HepG2 (cell line): ENCODE measurements at regions not wholly inside any gene's neighbourhood (a gene's known extent, or its start where the extent isn't known, plus 50 kb on each side); places are given as distances from the start of the nearest gene placed in this dataset.

Source experiments
- ARID4A ChIP-seq: sonication (generic); formaldehyde crosslinking; IDR thresholded peaks from 2 replicates; pipeline ENCODE4 v1.5.0; 2020; ENCODE audit warnings: mild to moderate bottlenecking, missing genetic modification reagents, borderline replicate concordance
- CTCF ChIP-seq: sonication (generic); formaldehyde crosslinking; IDR thresholded peaks from 2 replicates; pipeline ENCODE4 v1.5.0; 2020; ENCODE audit warnings: mild to moderate bottlenecking, missing genetic modification reagents, moderate library complexity
- EP300 ChIP-seq, 3 experiments: sonication (generic) in 1 of 3; formaldehyde crosslinking in 1 of 3; IDR thresholded peaks; 2 replicates each; pipeline versions ENCODE4 v1.5.1 to v1.6.1; 2011 to 2020; ENCODE audit warnings: low read depth in 2 of 3, low read length in 2 of 3, borderline replicate concordance in 1 of 3, improper control_type of control experiment in 1 of 3, mild to moderate bottlenecking in 1 of 3, missing genetic modification reagents in 1 of 3, moderate library complexity in 1 of 3
- JUND ChIP-seq: sonication (generic); formaldehyde crosslinking; IDR thresholded peaks from 2 replicates; pipeline ENCODE4 v1.8.0; 2022; ENCODE audit warnings: mild to moderate bottlenecking, missing genetic modification reagents
- MLX ChIP-seq: IDR thresholded peaks from 2 replicates; pipeline ENCODE4 v1.6.1; 2016
- NCOR1 ChIP-seq: fragments of 200-600 bp; sonication (generic); IDR thresholded peaks from 2 replicates; pipeline ENCODE4 v1.7.0; 2017; ENCODE audit warnings: antibody characterized with exemption, low read length, borderline replicate concordance
- PBX2 ChIP-seq: IDR thresholded peaks from 2 replicates; pipeline ENCODE4 v1.6.1; 2016; ENCODE audit warnings: control low read depth
- POLR2AphosphoS5 ChIP-seq: IDR thresholded peaks from 2 replicates; pipeline ENCODE4 v1.6.1; 2012; ENCODE audit warnings: low read depth, low read length
- THRA ChIP-seq: sonication (generic); formaldehyde crosslinking; IDR thresholded peaks from 2 replicates; pipeline ENCODE4 v1.4.0; 2020; ENCODE audit warnings: missing genetic modification reagents, borderline replicate concordance
- ZMYM2 ChIP-seq: sonication (generic); formaldehyde crosslinking; IDR thresholded peaks from 2 replicates; pipeline ENCODE4 v1.8.0; 2022; ENCODE audit warnings: mild to moderate bottlenecking, missing genetic modification reagents

- TF ChIP-seq EP300 (IDR thresholded peaks at IDR 0.05; ENCODE audit: low read depth in 2 of 2, low read length in 2 of 2) (no peak), EP300 (CRISPR knock-in tag; IDR thresholded peaks at IDR 0.05; ENCODE audit: borderline replicate concordance) (no peak), MLX (CRISPR knock-in tag) (no peak), POLR2AphosphoS5 (no peak), PBX2 (CRISPR knock-in tag) (no peak), JUND (no peak), NCOR1 (no peak), ZMYM2 (no peak), THRA (CRISPR knock-in tag) (no peak), ARID4A (CRISPR knock-in tag) (no peak), CTCF (no peak)
Observed at GRCh38 chr22:44604455-44604854, 97.5 kb upstream of the PRR5 start.
